GM21423 (cell line): ENCODE measurements at regions not wholly inside any gene's neighbourhood (a gene's known extent, or its start where the extent isn't known, plus 50 kb on each side); places are given as distances from the start of the nearest gene placed in this dataset.
"Not testable (repeated sequence)": the region's sequence is repeated elsewhere in the genome, so short reads cannot be mapped to it uniquely, and the experiment has no call there.

Source experiments
- ATAC-seq: cut with Tn5 transposase; IDR thresholded peaks from one replicate; pipeline ENCODE4 v1.9.1; 2021; ENCODE audit warnings: mild to moderate bottlenecking, moderate library complexity; ENCODE audit not compliant: unreplicated experiment

DNA sequence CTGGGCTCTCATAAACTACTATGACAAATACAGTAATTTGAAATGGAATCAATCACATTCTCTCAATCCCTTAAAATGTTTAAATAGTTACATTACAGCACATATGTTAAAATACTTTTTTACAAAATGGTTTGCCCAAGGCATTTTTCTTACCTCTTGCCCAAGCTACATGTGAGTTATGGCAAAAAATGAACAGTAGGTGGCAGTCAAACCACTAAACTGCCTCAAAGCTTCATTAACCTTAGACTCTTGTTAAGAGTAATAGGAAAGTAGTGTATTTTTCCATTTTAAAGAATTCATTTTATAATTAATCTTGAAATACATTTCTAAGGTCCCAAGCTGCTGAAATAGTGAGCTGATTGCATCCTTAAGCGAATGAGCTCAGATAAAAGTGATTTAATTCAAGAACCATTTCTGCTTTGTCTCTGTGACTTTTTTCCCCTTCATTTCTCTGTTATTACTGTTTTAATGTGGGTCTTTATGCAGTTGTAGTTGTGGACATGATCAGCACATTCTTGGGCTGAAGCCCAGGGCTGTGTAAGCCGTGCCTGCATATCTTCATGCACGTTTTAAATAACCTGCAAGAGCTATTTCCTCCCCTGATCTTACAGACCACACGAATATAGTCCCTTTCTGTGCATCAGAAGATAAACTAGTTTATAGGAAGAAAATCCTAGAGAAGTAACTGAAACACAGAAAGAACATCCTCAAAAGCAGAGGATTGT, 311.8 kb downstream of the LNPK start:
- no peak for ATAC-seq

DNA sequence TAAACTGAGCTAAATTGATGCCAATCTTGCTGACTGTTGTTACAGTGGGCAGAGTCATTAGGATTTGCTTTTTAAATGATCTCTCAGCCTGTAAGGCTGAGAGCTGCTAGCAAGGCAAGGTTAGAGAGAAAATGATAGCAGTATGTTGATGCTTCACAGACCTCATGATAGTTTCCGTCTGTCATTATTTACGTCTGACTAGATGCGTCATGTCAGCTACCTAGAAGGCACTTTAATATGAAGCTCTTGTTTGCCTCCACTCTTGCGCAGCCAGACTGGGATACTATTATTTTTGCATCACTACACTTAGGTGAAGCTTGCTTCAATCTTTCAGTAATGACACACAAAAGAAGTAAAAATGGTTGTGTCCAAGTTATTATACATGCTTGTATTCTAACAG, 313.8 kb downstream of the LNPK start:
- ATAC-seq, result no peak

DNA sequence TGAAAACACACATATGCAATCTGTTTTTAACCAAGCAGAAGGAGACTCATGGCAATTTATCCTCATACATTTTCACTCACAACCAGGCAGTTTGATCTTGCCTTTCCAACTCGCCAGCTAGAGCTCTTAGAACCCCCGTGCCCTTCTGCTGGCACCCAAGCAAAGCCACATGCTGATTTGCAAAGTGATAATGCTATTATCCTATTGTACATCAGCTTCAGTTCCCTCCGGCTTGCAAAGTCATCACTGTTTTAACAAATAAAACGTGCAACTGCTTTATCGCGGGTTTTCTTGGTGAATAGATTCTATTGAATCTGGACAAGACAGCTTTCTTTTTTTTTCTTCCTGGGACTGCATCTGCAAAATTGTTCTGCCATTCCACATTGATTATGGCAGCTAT, 314.6 kb downstream of the LNPK start:
- no peak for ATAC-seq

DNA sequence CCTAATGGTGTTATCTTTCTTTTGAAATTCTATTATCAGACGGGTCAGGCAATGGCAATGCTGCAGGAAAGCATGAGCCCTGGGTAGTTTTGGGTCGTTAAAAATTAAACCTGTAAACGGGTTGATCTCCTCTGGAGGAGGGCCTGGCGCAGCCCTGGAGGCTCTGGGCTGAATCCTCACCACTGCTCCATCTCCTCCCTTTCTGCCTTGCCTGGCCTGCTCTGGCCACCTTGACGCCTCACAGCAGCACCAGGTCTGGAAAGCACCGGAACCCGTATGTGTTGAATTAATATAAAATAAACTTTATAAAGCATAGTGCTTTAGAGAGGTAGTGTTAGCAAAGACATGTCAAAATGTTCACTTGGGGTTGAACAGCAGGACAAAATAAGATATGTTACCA, 316.1 kb downstream of the LNPK start:
- no peak for ATAC-seq

GRCh38 chr2:175684466-175684865, 317.6 kb downstream of the LNPK start:
- no peak for ATAC-seq

GRCh38 chr2:175679728-175680127, 322.3 kb downstream of the LNPK start:
- ATAC-seq, result no peak

DNA sequence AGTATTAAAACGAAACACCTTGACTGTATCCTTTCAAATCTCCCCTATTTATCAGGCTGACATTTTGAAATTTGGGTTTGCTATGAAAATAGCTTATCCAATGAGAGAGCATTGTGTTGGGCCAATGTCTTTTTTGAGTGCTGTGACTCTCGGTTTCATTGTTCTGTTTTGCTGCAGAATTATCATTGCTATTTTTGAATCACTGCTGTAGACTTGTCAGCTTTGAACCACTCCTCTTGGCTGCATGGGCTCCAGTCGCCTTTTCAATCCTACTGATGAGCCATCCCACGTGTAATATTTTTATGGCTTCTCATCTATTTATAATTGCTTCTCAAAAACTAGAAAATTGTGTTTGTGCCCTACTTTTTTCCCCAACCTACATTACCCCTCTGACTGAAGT, 322.8 kb downstream of the LNPK start:
- ATAC-seq, result no peak

GRCh38 chr2:175677880-175678279, 324.2 kb downstream of the LNPK start:
- no peak for ATAC-seq

DNA sequence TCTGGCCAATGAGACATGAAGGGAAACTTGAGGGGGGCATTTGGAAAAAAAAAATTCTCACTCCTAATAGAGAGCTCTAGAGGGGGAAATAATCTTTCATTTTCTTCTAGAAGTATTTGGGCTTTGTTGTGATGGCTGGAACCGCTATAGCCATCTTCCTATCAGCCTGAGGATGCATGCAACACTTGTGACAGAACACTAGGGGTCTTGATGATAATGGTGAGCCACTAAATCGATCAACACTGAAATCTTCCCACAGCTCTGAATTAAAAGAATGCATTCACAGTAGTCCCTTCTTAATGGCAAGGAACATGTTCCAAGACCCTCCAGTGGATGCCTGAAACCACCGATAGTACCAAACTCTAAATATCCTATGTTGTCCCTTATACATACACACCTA, 325.3 kb downstream of the LNPK start:
- no peak for ATAC-seq

DNA sequence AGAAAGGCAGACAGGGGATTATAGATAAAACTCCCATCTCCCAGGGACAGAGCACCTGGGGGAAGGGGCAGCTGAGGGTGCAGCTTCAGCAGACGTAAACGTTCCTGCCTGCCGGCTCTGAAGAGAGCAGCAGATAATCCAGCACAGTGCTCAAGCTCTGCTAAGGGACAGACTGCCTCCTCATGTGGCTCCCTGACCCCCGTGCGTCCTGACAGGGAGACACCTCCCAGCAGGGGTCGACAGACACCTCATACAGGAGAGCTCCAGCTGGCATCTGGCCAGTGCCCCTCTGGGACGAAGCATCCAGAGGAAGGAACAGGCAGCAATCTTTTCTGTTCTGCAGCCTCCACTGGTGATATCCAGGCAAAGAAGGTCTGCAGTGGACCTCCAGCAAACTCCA, 333.3 kb downstream of the LNPK start:
- ATAC-seq, result not testable (repeated sequence)

GRCh38 chr2:175662335-175662734, 339.7 kb downstream of the LNPK start:
- ATAC-seq, result no peak

GRCh38 chr2:175648577-175649063, 353.4 kb downstream of the LNPK start:
- no peak for ATAC-seq

DNA sequence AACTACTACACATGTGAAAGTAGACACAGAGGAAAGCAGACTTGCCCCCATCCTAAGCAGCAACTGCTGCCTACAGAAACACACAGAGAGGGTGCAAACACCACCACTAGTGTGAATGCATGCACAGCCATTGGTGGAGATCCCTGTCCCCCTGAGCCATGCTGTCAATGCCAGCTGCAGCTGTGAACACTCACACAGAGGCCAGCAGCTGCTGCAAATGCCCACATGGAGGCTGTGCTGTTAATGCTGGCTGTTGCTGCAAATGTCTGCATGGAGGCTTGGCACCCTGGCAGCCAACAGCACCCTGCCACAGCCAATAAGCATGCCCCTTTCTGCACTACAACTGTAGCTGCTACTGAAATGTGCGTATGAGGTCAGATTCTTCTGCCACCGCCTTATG, 355.0 kb downstream of the LNPK start:
- no peak for ATAC-seq

- ATAC-seq, result no peak
These were observed 361.4 kb downstream of the LNPK start for GRCh38 chr2:175640655-175641054.

DNA sequence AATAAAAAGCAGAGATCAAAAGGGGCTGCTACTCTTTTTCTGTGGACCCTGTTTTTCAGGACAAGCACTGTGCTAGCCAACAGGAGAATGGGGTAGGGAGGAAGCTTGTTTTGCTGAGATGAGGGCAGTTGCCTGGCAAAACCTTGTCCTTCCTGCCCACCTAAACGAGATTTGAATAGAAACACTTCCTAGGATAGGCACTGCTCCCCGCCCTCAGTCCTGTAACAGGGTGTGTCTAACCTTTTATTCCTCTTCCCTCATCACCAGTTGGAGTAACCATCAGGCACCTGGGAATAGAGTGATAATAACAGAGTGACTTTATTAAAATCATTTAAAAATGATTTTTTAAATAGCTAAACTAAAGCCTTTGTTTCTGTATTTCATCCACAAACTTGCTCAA, 368.8 kb downstream of the LNPK start:
- ATAC-seq, result no peak

- no peak for ATAC-seq
These were observed 370.8 kb downstream of the LNPK start for GRCh38 chr2:175631245-175631623.

- ATAC-seq, result no peak
These were observed 371.5 kb downstream of the LNPK start for GRCh38 chr2:175630280-175631244.

DNA sequence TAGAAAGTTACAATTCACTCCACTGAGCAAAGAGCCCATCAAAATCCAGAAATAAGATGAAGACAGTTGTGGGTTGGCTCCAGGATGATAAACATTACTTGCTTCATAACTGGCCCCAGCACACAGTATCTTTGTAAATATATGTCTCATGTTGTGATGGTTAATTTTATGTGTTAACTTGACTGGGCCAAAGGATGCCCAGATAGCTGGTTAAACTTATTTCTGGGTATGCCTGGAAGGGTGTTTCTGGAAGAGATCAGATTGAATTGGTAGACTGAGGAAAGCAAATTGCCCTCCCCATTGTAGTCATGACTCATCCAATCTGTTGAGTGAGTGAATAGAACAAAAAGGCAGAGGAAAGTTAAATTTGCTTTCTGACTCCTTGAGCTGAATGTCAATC, 373.8 kb downstream of the LNPK start:
- ATAC-seq, result no peak

DNA sequence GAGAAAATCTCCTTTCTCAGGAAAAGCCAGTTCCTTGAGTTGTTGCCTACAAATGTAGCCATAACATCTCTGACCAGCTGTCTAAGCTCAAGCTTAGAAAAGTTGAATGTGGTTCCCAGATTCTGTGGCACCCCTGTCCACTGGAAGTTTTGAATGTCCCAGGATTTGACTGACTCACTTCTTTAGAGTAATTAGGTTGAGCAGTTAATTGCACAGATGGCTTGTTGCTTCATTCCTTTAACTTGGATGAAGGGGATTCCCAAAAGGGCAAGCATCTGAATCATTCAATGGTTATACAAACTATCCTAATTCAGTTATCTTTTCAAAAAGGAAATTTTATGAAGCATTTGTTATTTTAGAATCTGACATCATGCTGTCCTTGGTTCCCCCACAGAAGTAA, 374.7 kb downstream of the LNPK start:
- ATAC-seq, result no peak

DNA sequence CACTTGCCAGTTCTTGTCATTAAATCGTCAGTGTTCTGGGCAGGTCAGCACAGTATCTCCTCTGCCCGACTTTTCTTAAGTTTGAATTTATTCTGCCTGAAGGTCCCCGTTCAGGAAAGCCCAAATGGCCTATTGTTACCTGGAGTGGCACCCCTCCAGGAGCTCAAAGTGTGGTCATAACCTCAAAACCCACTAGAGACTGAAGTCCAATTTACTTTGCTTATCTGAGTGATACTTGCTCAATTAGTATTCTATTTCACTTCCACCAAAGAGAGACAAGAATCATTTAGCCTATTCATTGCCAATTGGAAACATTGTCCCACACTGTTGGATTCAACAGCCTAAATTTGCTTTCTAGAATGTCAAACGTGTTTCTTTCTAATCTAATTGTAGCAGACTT, 375.3 kb downstream of the LNPK start:
- ATAC-seq, result no peak

GRCh38 chr2:175624785-175625184, 377.3 kb downstream of the LNPK start:
- ATAC-seq, result no peak

DNA sequence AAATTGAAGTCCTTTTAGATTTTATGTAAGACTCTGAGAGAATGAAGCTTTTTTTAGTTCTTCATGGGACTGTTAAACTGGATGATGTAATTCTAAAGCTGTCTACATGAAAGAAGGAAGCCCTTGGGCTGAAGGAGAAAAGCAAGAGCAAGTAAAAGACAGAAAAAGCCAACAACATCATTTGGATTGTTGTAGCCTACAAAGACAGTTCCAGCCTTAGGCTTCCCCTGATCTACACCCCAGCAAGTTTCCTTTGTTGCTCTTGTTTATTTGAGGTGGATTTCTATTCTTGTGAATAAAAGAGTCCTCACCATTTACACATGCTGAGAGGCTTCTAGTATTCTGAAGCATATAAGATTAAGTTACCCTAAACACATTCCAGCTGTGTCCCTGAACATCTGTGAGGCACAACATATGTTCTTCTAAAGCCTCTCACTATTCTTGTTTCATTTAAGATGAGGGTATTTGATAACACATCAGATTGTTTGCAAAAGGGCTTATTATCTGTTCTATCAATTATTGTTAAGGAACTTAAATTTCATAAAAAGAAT, 377.8 kb downstream of the LNPK start:
- no peak for ATAC-seq
